ENCODE measurements at regions not wholly inside any gene's neighbourhood (a gene's known extent, or its start where the extent isn't known, plus 50 kb on each side); places are given as distances from the start of the nearest gene placed in this dataset.

- TF ChIP-seq CTCF (conservative IDR thresholded peaks at IDR 0.05; ENCODE audit: low read depth, low read length) (no peak), EZH2 (IDR thresholded peaks at IDR 0.05; ENCODE audit: low read length, unreplicated experiment) (no peak), EZH2phosphoT487 (IDR thresholded peaks at IDR 0.05; ENCODE audit: borderline replicate concordance, low read length) (no peak)
Observed at GRCh38 chr13:22040810-22041364, 370.0 kb downstream of the FGF9 start.
